ENCODE measurements at regions not wholly inside any gene's neighbourhood (a gene's known extent, or its start where the extent isn't known, plus 50 kb on each side); places are given as distances from the start of the nearest gene placed in this dataset.

- TF ChIP-seq CTCF (IDR thresholded peaks at IDR 0.05): no peak
- no peak for TF ChIP-seq REST (IDR thresholded peaks at IDR 0.05; ENCODE audit: insufficient read depth in 1 of 2, low read depth in 2 of 2, low read length in 1 of 2)
- TF ChIP-seq POLR2AphosphoS5 (IDR thresholded peaks at IDR 0.05; ENCODE audit: low read depth, low read length): no peak
- TF ChIP-seq SIN3A (IDR thresholded peaks at IDR 0.05; ENCODE audit: borderline replicate concordance, insufficient read depth, low read depth, low read length): no peak
- no peak for TF ChIP-seq TCF7L2 (IDR thresholded peaks at IDR 0.05; ENCODE audit: low read depth, low read length)
Observed at GRCh38 chr14:85451421-85451820, 78.5 kb upstream of the FLRT2 start.
